ENCODE measurements at regions not wholly inside any gene's neighbourhood (a gene's known extent, or its start where the extent isn't known, plus 50 kb on each side); places are given as distances from the start of the nearest gene placed in this dataset.
"Not testable (repeated sequence)": the region's sequence is repeated elsewhere in the genome, so short reads cannot be mapped to it uniquely, and the experiment has no call there.

DNA sequence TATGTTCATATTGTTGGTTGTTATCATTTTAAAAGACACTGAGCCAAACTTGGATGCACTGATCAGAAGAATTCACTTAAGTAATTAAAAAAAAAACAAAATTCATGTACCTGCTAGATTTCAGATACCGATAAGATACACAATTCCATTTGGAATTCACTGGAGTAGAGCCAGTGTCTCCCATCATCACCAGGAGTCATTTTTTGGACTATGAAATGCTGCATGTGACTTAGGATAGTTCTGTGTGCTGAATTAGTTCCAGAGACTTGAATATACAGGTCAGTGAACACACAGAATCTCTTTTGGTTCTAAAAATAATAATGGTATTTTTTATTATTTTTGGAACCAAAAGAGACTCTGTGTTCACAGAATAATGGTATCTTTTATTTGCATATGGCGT lies 482.6 kb upstream of the PIK3R1 start:
- no peak for DNase-seq

- DNase-seq, result no peak
These were observed 483.1 kb upstream of the PIK3R1 start for GRCh38 chr5:67732471-67732870.

- DNase-seq, result no peak
These were observed 483.7 kb upstream of the PIK3R1 start for GRCh38 chr5:67731886-67732285.

DNA sequence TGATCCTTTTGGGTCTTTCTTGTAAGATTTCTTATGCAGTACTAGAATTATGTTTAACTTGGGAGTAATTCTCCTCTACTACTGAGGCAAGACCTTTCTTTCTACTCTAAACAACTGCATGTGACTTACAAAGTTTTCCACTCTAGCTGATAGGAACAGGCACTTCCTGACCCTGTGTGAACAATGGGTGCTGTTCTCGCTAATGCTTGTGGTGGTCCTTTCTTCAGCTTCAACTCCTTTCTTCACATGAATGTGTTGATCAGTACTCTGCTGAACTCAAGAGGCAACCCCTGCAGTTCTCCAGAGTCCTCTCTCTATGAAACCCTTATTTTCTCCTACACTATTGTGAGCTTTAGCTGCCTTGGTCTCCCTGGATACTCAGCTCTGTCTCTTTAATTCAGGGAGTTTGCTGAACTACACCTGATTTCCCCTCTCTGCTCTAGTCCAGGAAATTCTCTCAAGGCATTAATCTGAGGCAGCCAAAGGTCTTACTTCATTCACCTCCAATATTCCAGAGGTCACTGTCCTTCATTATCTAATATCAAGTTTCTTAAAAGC lies 484.6 kb upstream of the PIK3R1 start:
- no peak for DNase-seq

DNA sequence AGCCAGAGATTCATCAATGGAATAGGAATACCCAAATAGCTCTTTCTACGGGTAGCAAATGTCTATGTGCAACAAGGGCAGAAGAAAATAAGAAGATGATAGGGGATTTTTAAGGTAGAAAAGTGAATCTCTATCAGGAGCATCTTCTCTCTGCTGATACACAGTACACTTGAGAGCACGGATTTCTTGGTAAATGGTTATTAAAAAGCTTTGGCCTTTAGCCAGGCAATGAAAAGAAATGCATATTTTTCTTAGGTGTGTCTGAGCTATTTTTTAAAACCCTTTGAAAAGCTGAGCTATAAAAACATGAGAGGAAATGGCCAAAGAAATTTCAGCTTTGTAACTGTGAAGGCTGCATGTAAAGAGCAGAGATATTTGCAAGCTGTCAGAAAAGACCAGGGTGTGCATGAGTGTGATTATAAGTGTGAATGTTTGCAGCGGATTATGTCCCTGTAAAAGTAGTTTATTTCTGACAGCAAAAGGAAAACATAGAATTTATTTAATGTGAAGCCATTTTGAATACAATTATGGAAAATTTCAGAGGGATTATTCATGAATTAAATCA lies 487.1 kb upstream of the PIK3R1 start:
- no peak for DNase-seq

GRCh38 chr5:67725604-67726003 lies 490.0 kb upstream of the PIK3R1 start:
- DNase-seq, result no peak

DNA sequence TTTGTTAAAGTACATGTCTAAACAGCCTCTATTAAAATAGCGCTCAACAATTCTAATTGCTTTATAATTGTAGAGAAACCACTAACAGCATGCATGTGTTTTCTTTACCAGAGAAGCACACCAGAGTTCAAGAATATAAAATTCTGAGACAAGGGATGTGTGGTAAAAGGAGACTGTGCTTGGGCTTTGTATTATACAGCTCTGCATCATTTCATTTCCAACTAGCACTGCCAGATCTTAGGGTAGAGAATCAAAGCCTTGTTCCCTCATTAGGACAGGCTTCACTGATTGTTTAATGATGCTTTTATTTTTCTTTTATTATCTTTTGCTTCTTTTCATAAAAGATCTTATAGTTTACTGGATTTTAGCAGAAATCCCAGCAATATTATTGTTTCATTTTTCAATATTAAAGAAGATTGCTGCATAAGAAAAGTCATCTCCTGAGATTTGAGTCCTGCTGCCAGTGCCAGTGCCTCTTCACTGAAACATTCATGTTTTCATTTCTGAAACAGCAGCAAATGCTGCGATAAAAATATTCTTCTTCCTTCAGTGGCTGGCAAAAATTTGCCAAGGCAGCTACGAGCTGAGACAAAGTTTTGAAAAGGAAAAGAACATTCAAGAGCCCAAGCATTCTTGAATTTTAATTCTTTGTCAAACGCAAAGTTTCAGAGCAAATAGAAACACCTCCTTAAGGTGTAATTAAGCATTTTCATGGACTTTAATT lies 491.0 kb upstream of the PIK3R1 start:
- DNase-seq, result no peak

- no peak for DNase-seq
These were observed 491.7 kb upstream of the PIK3R1 start for GRCh38 chr5:67723873-67724272.

DNA sequence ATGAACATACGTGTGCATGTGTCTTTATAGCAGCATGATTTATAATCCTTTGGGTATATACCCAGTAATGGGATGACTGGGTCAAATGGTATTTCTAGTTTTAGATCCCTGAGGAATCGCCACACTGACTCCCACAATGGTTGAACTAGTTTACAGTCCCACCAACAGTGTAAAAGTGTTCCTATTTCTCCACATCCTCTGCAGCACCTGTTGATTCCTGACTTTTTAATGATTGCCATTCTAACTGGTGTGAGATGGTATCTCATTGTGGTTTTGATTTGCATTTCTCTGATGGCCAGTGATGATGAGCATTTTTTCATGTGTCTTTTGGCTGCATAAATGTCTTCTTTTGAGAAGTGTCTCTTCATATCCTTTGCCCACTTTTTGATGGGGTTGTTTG lies 493.0 kb upstream of the PIK3R1 start:
- not testable (repeated sequence) for DNase-seq

GRCh38 chr5:67720162-67720772 lies 495.3 kb upstream of the PIK3R1 start:
- DNase-seq, result no peak

GRCh38 chr5:67702008-67702407 lies 505.4 kb upstream of the CD180 start:
- no peak for DNase-seq

DNA sequence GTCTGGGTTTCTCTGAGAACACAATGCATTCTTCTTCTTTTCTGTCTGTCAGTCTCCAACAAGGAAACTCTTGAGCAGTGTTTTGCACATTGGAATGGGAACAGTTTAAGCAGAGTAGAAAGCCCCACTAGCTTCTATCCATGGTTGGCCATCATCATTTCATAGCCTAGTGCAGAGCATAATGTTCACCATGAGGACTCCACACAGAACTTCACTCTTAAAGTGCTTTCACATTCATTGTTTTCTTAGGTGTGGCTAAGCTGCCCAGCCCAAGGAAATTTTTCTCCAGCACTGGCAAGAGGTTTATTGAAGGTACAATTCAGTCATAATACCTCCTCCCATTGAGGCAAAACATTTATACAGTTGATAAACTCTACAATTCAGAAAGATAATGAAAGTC lies 503.0 kb upstream of the CD180 start:
- no peak for DNase-seq

DNA sequence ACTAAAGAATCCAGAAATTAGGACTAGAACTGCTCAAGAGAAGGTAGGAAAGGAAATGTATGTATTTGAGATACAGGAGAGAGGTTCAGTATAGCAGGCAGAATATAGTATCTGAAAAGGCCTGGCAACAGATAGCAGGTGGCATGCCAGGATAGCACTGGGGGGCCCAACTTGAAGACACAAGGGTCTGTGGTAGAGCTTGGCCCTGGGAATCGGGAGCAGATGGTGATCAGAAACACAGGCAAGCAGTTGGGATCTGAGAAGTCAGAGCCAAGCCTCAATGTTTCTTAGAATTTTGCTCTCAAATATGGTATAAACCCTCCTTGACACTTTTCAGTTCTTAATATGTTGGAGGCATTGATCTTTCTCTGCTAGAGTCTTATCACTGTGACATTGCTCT lies 499.8 kb upstream of the CD180 start:
- no peak for DNase-seq

DNA sequence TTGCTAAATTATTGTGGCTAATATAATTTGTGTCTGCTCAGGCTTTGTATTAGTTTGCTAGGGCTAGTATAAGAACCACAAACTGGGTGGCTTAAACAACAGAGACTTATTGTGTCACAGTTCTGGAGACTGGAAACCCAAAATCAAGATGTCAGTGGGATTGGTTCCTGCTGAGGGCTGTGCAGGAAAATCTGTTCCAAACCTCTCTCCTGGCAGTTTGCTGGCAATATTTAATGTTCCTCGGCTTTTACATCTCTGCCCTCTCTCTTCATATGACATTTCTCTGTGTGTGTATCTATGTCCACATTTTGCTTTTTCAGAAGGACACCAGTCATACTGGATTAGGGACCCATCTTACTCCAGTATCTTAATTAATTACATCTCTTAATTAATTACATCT lies 498.8 kb upstream of the CD180 start:
- DNase-seq, result no peak

DNA sequence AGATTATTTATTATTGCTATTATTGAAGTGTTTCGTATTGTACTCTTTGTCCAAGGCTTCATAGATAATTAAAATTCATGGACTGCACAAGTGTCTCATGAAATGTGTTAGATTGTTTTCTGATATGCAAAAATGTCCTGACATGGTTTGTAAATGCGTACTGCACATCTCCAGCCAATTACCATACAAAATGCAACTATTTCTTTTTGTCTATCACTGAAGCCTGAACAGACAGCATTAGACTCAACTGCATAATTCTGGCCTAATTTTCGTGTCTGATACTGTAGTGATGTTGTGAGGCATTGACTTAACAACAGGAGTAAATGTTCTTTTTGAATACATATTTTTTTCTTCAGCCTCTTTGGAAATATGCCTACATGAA lies 498.2 kb upstream of the CD180 start:
- DNase-seq, result no peak

GRCh38 chr5:67693956-67694809 lies 497.6 kb upstream of the CD180 start:
- DNase-seq, result no peak

DNA sequence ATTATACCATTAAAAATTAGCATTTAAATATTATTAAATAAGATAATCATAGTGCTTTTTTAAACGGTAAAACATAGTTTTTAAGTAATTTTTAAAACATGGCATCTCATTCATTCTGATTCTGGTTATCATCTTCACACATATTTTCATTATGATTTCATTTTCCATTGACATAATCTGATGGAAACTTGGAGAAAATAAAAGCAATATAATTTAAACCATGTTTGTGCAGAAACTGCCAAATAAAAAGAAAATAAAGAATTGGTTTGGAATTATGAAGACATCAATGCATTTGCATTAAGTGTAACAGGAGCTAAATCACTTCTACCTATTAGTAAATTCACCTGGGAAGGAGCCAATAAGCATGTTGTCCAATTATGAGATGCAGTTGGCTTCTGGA lies 490.1 kb upstream of the CD180 start:
- no peak for DNase-seq

DNA sequence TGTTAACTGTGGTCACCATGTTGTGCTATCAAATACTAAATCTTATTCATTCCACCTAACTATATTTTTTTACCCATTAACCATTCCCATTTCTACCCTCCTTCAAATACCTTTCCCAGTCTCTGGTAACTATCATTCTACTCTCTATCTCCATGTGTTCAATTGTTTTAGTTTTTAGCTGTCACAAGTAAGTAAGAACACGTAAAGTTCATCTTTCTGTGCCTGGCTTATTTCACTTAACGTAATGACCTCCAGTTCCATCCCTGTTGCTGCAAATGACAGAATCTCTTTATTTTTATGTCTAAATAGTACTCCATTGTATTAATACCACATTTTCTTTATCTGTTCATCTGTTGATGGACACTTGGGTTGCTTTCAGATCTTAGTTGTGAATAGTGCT lies 485.1 kb upstream of the CD180 start:
- DNase-seq, result no peak

GRCh38 chr5:67680099-67680498 lies 483.5 kb upstream of the CD180 start:
- no peak for DNase-seq

DNA sequence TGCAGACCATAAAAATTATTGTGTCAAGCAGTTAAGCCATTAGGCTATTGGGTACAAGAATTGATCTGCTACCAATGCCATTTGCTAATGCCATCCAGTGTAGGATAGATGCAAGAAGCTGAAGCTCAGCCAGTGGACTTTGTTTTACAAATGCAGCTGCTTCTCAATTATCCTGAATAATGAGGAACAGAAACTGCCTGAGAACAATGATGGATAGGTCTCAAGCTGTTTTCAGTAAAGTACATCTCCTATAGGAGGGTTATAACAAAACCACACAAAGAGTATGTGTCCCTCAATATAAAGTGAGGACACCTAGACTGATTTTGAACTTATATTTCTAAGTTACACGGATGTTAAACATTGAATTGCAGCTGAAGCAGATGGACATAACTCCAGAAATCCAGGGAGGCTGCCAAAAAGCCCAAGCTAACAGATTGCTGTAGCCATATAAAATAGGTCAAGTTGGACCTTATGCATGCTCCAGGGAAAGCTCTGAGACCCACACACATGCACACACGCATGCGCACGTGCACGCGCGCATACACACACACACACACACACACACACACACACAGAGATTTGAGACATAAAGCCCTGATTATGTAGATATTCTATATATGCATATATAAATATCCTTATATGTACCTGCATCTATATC lies 482.7 kb upstream of the CD180 start:
- DNase-seq, result no peak

- no peak for DNase-seq
These were observed 482.0 kb upstream of the CD180 start for GRCh38 chr5:67678594-67678993.

GRCh38 chr5:67677422-67677970 lies 480.9 kb upstream of the CD180 start:
- DNase-seq, result no peak

DNA sequence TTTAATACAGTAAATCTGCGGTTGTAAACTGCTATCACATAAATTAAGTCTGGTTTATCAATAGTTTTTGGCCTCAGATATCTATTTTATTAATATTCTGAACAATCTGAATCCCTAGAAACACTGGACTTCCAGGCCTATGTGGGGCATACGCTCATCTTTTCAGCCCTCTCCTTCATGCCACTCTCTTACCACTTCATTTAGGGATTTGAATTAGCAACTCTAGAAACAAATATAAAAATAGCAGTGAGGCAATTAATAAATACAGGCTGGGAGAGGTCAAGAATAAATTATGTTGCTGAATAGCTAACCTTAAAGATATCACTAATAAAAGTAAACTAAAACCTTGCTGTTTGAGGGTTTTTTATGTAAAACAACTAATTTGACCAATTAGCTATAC lies 480.3 kb upstream of the CD180 start:
- DNase-seq, result no peak

All from CD4-positive, alpha-beta T cell treated with Interleukin-17A for 4 hours (primary cell).